ENCODE measurements at regions not wholly inside any gene's neighbourhood (a gene's known extent, or its start where the extent isn't known, plus 50 kb on each side); places are given as distances from the start of the nearest gene placed in this dataset.

- Histone ChIP-seq H4K20me1 (ENCODE audit: insufficient read depth) (no peaks in the 10 kb centered on the region), H3K9ac (no peak overlapping the region), H3K36me3 (replicated peaks in 1 of 2; ENCODE audit: control insufficient read depth in 1 of 2, insufficient read depth in 2 of 2, low read length in 1 of 2) (no peaks in the 10 kb centered on the region), H3K27me3 (ENCODE audit: insufficient read depth) (no peaks in the 10 kb centered on the region), H3K27ac (ENCODE audit: low read depth in 2 of 2, low read length in 1 of 2) (no peak overlapping the region), H3K9me2 (no peaks in the 10 kb centered on the region), H3K79me2 (ENCODE audit: insufficient read depth) (no peaks in the 10 kb centered on the region), H3K4me1 (ENCODE audit: control insufficient read depth in 1 of 2, insufficient read depth in 2 of 2, low read depth in 1 of 2, low read length in 1 of 2) (no peaks in the 10 kb centered on the region), H3K9me3 (no peaks in the 10 kb centered on the region), H3F3A (replicated peaks; ENCODE audit: insufficient read depth) (no peaks in the 10 kb centered on the region), H3K4me3 (ENCODE audit: low read depth in 2 of 2, low read length in 1 of 2) (no peak overlapping the region), H2AFZ (ENCODE audit: low read depth) (0 out of 2 replicates have a peak overlapping the region, but pooled peaks have one; percentile 16), H3K4me2 (no peak overlapping the region)
- 80% methylated on average over 3 of the region's 3 CpGs for WGBS (ENCODE audit: low lambda C conversion rate)
- ChIA-PET CTCF (no interaction called here), POLR2A (no interaction called here)
- no peak for DNase-seq
- no peak for TF ChIP-seq FOXM1 (IDR thresholded peaks at IDR 0.05; ENCODE audit: low read depth)
- no peak for TF ChIP-seq FOSL2 (IDR thresholded peaks at IDR 0.05; ENCODE audit: borderline replicate concordance, low read depth)
- TF ChIP-seq RFX5 (IDR thresholded peaks at IDR 0.05; ENCODE audit: low read length): no peak
- TF ChIP-seq, protein P1, sequence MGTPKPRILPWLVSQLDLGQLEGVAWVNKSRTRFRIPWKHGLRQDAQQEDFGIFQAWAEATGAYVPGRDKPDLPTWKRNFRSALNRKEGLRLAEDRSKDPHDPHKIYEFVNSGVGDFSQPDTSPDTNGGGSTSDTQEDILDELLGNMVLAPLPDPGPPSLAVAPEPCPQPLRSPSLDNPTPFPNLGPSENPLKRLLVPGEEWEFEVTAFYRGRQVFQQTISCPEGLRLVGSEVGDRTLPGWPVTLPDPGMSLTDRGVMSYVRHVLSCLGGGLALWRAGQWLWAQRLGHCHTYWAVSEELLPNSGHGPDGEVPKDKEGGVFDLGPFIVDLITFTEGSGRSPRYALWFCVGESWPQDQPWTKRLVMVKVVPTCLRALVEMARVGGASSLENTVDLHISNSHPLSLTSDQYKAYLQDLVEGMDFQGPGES (IDR thresholded peaks at IDR 0.05; ENCODE audit: low read depth, low read length): no peak
- TF ChIP-seq TCF12 (IDR thresholded peaks at IDR 0.05): no peak
- TF ChIP-seq MXI1 (IDR thresholded peaks at IDR 0.05; ENCODE audit: low read depth, low read length): no peak
- no peak for TF ChIP-seq ELF1 (IDR thresholded peaks at IDR 0.05)
- TF ChIP-seq, protein P2, sequence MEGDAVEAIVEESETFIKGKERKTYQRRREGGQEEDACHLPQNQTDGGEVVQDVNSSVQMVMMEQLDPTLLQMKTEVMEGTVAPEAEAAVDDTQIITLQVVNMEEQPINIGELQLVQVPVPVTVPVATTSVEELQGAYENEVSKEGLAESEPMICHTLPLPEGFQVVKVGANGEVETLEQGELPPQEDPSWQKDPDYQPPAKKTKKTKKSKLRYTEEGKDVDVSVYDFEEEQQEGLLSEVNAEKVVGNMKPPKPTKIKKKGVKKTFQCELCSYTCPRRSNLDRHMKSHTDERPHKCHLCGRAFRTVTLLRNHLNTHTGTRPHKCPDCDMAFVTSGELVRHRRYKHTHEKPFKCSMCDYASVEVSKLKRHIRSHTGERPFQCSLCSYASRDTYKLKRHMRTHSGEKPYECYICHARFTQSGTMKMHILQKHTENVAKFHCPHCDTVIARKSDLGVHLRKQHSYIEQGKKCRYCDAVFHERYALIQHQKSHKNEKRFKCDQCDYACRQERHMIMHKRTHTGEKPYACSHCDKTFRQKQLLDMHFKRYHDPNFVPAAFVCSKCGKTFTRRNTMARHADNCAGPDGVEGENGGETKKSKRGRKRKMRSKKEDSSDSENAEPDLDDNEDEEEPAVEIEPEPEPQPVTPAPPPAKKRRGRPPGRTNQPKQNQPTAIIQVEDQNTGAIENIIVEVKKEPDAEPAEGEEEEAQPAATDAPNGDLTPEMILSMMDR (IDR thresholded peaks at IDR 0.05): no peak
- TF ChIP-seq GATA2 (CRISPR knock-in tag; IDR thresholded peaks at IDR 0.05): no peak
Measured at GRCh38 chr11:97995874-97996273, 1024.9 kb upstream of the CNTN5 start.

GRCh38 chr11:97996762-97997161 is 1024.0 kb upstream of the CNTN5 start:
- CTCF ChIA-PET: no interaction called here
- no peaks in the 10 kb centered on the region for H3K4me1 ChIP-seq (ENCODE audit: control insufficient read depth in 1 of 2, insufficient read depth in 2 of 2, low read depth in 1 of 2, low read length in 1 of 2)
- POLR2A ChIA-PET: no interaction called here
- TF ChIP-seq SMC3 (IDR thresholded peaks at IDR 0.05; ENCODE audit: low read depth, low read length) (no peak), MEF2A (IDR thresholded peaks at IDR 0.05; ENCODE audit: borderline replicate concordance, low read depth) (no peak), REST (IDR thresholded peaks at IDR 0.05; ENCODE audit: low read depth, low read length) (no peak), RFX5 (IDR thresholded peaks at IDR 0.05; ENCODE audit: low read length) (no peak), RXRA (IDR thresholded peaks at IDR 0.05; ENCODE audit: borderline replicate concordance, low read depth) (no peak), FOXM1 (IDR thresholded peaks at IDR 0.05; ENCODE audit: low read depth) (no peak), YY1 (IDR thresholded peaks at IDR 0.05; ENCODE audit: low read depth) (no peak), RAD21 (IDR thresholded peaks at IDR 0.05; ENCODE audit: low read length) (no peak), NFIC (IDR thresholded peaks at IDR 0.05; ENCODE audit: borderline replicate concordance) (no peak), MXI1 (IDR thresholded peaks at IDR 0.05; ENCODE audit: low read depth, low read length) (no peak), EP300 (IDR thresholded peaks at IDR 0.05; ENCODE audit: borderline replicate concordance in 1 of 2, low read depth in 1 of 2, low read length in 1 of 2) (no peak), POLR2AphosphoS5 (IDR thresholded peaks at IDR 0.05; ENCODE audit: low read depth, low read length) (no peak)
- TF ChIP-seq, protein P3, sequence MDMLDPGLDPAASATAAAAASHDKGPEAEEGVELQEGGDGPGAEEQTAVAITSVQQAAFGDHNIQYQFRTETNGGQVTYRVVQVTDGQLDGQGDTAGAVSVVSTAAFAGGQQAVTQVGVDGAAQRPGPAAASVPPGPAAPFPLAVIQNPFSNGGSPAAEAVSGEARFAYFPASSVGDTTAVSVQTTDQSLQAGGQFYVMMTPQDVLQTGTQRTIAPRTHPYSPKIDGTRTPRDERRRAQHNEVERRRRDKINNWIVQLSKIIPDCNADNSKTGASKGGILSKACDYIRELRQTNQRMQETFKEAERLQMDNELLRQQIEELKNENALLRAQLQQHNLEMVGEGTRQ (IDR thresholded peaks at IDR 0.05; ENCODE audit: borderline replicate concordance, low read depth, low read length): no peak
- TF ChIP-seq, protein P2 (IDR thresholded peaks at IDR 0.05): no peak

More at GRCh38 chr11:97996762-97997161, 1024.0 kb upstream of the CNTN5 start:
- no peak for DNase-seq
- 86% methylated on average over 3 of the region's 3 CpGs for WGBS (ENCODE audit: low lambda C conversion rate)
- Histone ChIP-seq H3K4me2 (no peak overlapping the region), H3K79me2 (ENCODE audit: insufficient read depth) (no peaks in the 10 kb centered on the region), H3K9me3 (no peaks in the 10 kb centered on the region), H3K4me3 (ENCODE audit: low read depth in 2 of 2, low read length in 1 of 2) (no peak overlapping the region), H3K27ac (ENCODE audit: low read depth in 2 of 2, low read length in 1 of 2) (no peak overlapping the region), H3K9ac (no peak overlapping the region), H3K36me3 (replicated peaks in 1 of 2; ENCODE audit: control insufficient read depth in 1 of 2, insufficient read depth in 2 of 2, low read length in 1 of 2) (no peaks in the 10 kb centered on the region), H3K9me2 (no peaks in the 10 kb centered on the region), H2AFZ (ENCODE audit: low read depth) (no peak overlapping the region), H3K27me3 (ENCODE audit: insufficient read depth) (no peaks in the 10 kb centered on the region), H4K20me1 (ENCODE audit: insufficient read depth) (no peaks in the 10 kb centered on the region), H3F3A (replicated peaks; ENCODE audit: insufficient read depth) (no peaks in the 10 kb centered on the region)

All from SK-N-SH (cell line).